AG10803 (cell line): ENCODE measurements at regions not wholly inside any gene's neighbourhood (a gene's known extent, or its start where the extent isn't known, plus 50 kb on each side); places are given as distances from the start of the nearest gene placed in this dataset.

Experiments used
- DNase-seq: peaks from one replicate; pipeline ENCODE4 v3.0.0; 2010; ENCODE audit warnings: low read depth
- H3K4me3 ChIP-seq: 2 replicates; pipeline ENCODE4 v1.5.1; 2011; ENCODE audit warnings: mild to moderate bottlenecking, low read length, control low read depth
- TF ChIP-seq, protein P1 (sequence below): conservative IDR thresholded peaks from 2 replicates; pipeline ENCODE4 v1.5.1; 2011; ENCODE audit warnings: mild to moderate bottlenecking, low read length, control low read depth, inconsistent platforms

DNA sequence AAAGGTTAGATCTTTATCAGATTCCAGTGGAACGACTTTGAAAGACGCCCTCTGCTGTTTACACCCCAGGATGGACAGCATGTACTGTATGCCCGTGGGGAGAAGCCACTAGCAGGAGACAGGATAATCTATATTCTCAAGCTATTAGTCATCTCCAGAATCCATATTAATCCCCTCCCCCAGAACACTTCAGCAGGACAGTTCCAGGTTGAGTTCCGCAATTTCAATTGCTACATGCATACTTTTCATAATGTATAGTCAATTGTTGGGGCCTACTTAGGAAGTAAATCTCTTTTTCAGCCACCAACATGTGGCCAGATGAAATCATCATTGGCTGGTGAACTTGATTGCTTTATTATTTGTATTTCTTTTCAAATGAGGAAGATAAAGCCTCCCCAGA lies 313.1 kb upstream of the SMIM30 start:
- TF ChIP-seq, protein P1, sequence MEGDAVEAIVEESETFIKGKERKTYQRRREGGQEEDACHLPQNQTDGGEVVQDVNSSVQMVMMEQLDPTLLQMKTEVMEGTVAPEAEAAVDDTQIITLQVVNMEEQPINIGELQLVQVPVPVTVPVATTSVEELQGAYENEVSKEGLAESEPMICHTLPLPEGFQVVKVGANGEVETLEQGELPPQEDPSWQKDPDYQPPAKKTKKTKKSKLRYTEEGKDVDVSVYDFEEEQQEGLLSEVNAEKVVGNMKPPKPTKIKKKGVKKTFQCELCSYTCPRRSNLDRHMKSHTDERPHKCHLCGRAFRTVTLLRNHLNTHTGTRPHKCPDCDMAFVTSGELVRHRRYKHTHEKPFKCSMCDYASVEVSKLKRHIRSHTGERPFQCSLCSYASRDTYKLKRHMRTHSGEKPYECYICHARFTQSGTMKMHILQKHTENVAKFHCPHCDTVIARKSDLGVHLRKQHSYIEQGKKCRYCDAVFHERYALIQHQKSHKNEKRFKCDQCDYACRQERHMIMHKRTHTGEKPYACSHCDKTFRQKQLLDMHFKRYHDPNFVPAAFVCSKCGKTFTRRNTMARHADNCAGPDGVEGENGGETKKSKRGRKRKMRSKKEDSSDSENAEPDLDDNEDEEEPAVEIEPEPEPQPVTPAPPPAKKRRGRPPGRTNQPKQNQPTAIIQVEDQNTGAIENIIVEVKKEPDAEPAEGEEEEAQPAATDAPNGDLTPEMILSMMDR: no peak
- H3K4me3 ChIP-seq: no peak overlapping the region
- DNase-seq: no peak

DNA sequence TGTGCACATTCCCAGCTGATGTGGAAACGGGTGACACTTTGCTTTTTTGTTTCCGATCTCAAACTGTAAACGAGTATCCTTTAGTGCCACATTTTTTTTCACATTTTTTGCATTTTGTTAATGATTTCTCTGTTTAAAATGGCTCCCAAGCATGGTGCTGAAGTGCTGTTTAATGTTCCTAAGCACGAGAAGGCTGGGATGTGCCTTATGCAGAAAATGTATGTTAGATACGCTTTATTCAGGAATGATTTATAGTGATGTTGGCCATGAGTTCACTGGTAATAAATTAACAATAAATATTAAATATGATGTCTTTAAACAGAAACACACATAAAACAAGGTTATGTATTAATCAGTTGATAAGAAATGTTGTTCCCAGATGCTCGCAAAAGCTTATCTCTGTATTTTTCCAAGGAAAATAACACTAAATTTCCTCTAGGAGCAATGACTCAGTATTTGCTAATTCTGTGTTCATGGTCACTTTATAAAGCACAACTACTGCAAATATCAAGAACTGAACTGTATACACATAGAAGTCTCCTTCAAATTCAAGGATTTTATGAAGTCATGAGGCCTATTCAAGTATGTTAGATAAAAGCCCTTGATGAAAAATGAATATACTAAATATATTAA lies 305.9 kb upstream of the SMIM30 start:
- TF ChIP-seq, protein P1: no peak
- no peak for DNase-seq

GRCh38 chr7:113421696-113422330 lies 303.5 kb upstream of the SMIM30 start:
- DNase-seq: peak; percentile 80
- H3K4me3 ChIP-seq: no peak overlapping the region
- TF ChIP-seq, protein P1: peak; percentile 95

More for the DNA sequence above, 305.9 kb upstream of the SMIM30 start:
- no peak overlapping the region for H3K4me3 ChIP-seq

DNA sequence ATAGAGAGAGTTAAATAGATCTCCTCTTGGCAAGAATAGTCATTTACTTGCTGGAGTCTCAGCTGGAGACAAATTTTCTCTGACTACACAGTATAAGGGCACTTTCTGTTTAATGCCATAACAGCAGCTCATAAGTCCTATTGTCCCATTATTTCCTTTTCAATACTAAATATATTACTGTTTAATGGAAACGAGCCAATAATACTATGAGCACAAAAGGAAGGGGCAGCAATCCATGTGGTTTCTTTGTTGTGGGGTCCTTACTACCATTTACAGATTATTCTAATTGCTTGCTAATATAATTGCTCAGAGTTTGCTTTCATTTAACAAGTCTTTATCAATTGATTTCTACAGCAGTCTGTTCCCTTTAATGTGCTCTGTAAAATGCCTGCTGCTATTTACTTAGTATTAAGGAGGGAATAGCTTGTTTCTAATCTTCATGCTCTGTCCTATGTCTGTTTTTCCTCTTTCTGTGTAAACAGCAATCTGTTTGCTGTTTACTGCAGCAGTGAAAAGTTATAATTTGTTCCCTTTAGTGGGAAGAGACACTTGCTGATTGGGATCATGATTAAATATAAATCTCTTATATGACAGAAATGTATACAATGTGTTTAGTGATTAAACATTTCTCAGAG lies 296.2 kb upstream of the SMIM30 start:
- no peak overlapping the region for H3K4me3 ChIP-seq
- TF ChIP-seq, protein P1: no peak
- DNase-seq: no peak

- DNase-seq: no peak
- no peak overlapping the region for H3K4me3 ChIP-seq
- TF ChIP-seq, protein P1: no peak
Observed at GRCh38 chr7:113412410-113412809, 294.1 kb upstream of the SMIM30 start.

GRCh38 chr7:113410796-113411195 lies 292.4 kb upstream of the SMIM30 start:
- no peak overlapping the region for H3K4me3 ChIP-seq
- TF ChIP-seq, protein P1: no peak
- no peak for DNase-seq

DNA sequence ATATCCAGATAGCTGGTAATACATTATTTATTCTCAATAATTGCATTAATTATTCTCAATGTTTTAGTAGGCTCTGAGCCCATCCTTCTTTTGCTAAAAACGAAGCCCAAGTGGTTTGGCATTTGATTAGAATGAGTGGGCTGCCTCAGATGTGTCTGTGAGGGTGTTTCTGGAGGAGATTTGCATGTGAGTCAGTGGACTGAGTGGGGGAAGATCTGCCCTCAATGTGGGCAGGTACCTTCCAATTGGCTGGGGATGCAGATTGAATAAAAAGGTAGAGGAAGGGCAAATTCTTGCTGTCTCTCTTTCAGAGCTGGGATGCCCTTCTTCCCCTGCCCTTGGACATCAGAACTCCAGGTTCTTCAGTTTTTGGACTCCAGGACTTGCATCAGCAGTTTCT lies 290.6 kb upstream of the SMIM30 start:
- H3K4me3 ChIP-seq: no peak overlapping the region
- TF ChIP-seq, protein P1: no peak
- DNase-seq: no peak
